ENCODE measurements at regions not wholly inside any gene's neighbourhood (a gene's known extent, or its start where the extent isn't known, plus 50 kb on each side); places are given as distances from the start of the nearest gene placed in this dataset.

GRCh38 chr15:62457100-62457499 lies 292.0 kb upstream of the C2CD4B start:
- TF ChIP-seq CTCF (conservative IDR thresholded peaks at IDR 0.05) (no peak), EZH2 (IDR thresholded peaks at IDR 0.05; ENCODE audit: low read depth) (no peak)
